ENCODE measurements at regions not wholly inside any gene's neighbourhood (a gene's known extent, or its start where the extent isn't known, plus 50 kb on each side); places are given as distances from the start of the nearest gene placed in this dataset.

GRCh38 chr9:102483651-102484050 lies 511.5 kb upstream of the CYLC2 start:
- no peak overlapping the region for H3K4me3 ChIP-seq (ENCODE audit: low read length in 2 of 2)
- no peak overlapping the region for H3K9ac ChIP-seq (ENCODE audit: low read depth, low read length, poor library complexity)
- no peak overlapping the region for H3K4ac ChIP-seq (ENCODE audit: low read length)
- no peak overlapping the region for H2BK5ac ChIP-seq (ENCODE audit: low read length)
- no peak overlapping the region for H3K27ac ChIP-seq (replicated peaks; ENCODE audit: low read length)
- H2BK15ac ChIP-seq (ENCODE audit: low read length): no peak overlapping the region
- H3K79me1 ChIP-seq (ENCODE audit: low read depth, low read length): no peaks in the 10 kb centered on the region
- H3K9me3 ChIP-seq (replicated peaks in 1 of 2; ENCODE audit: control insufficient read depth in 2 of 2, insufficient read depth in 1 of 2, low read depth in 1 of 2, low read length in 2 of 2): no peaks in the 10 kb centered on the region
- H2BK120ac ChIP-seq (ENCODE audit: low read depth, low read length): no peak overlapping the region
- H3K27me3 ChIP-seq (ENCODE audit: control insufficient read depth in 3 of 3, insufficient read depth in 3 of 3, low read depth in 1 of 3, low read length in 3 of 3): no peaks in the 10 kb centered on the region
- no peak overlapping the region for H2AFZ ChIP-seq (ENCODE audit: low read length)
- WGBS, 2 donors (ENCODE audit: extremely low coverage in 2 of 2, insufficient read length in 2 of 2, insufficient replicate concordance in 1 of 2): no CpG with 5 or more reads among the region's 1 CpG
- no peak overlapping the region for H4K91ac ChIP-seq (ENCODE audit: low read depth, low read length, poor library complexity)
- H3K36me3 ChIP-seq (replicated peaks in 1 of 2; ENCODE audit: control insufficient read depth in 2 of 2, insufficient read depth in 2 of 2, low read length in 2 of 2): peaks cover 0 to 2% of the 10 kb centered on the region in 2 donors
- no peak overlapping the region for H4K8ac ChIP-seq (ENCODE audit: low read depth, low read length)
- no peak overlapping the region for H3K18ac ChIP-seq (ENCODE audit: low read length)
- H2BK12ac ChIP-seq (ENCODE audit: low read length): no peak overlapping the region
- no peak overlapping the region for H3K23ac ChIP-seq (ENCODE audit: low read depth, low read length, poor library complexity)
- no peak overlapping the region for H3K4me2 ChIP-seq (ENCODE audit: insufficient read depth, low read length, poor library complexity, severe bottlenecking)
- H3K4me1 ChIP-seq (ENCODE audit: control insufficient read depth in 2 of 2, insufficient read depth in 1 of 2, low read depth in 1 of 2, low read length in 2 of 2): no peaks in the 10 kb centered on the region
- H3K14ac ChIP-seq (ENCODE audit: low read length): no peak overlapping the region
- DNase-seq (ENCODE audit: low spot score): no peak
- no peak overlapping the region for H2AK5ac ChIP-seq (ENCODE audit: low read depth, low read length)

DNA sequence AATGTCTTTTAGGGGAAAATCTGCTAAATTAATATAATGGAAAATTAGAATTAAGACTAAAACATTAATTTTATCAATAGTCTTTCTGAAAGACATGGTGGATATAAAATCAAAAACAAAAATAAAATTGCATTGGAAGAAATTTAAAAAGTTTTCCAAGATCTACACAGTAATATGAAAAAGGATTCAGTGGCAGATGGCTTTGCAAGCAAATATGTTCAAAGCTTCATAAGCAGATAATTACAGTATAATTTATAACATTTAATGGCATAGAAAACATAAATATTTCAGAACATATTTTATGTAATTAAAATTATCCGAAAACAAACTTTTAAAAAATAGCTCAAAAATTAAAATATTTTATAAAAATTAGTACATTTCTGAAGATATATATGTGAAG lies 512.4 kb upstream of the CYLC2 start:
- no peak overlapping the region for H2AK5ac ChIP-seq (ENCODE audit: low read depth, low read length)
- no peaks in the 10 kb centered on the region for H3K79me1 ChIP-seq (ENCODE audit: low read depth, low read length)
- no peak overlapping the region for H3K14ac ChIP-seq (ENCODE audit: low read length)
- no peak overlapping the region for H3K4me3 ChIP-seq (ENCODE audit: low read length in 2 of 2)
- H2BK12ac ChIP-seq (ENCODE audit: low read length): no peak overlapping the region
- H3K18ac ChIP-seq (ENCODE audit: low read length): no peak overlapping the region
- H3K23ac ChIP-seq (ENCODE audit: low read depth, low read length, poor library complexity): no peak overlapping the region
- no peak overlapping the region for H2BK120ac ChIP-seq (ENCODE audit: low read depth, low read length)
- no peaks in the 10 kb centered on the region for H3K4me1 ChIP-seq (ENCODE audit: control insufficient read depth in 2 of 2, insufficient read depth in 1 of 2, low read depth in 1 of 2, low read length in 2 of 2)
- no peak overlapping the region for H3K9ac ChIP-seq (ENCODE audit: low read depth, low read length, poor library complexity)
- no peak overlapping the region for H2BK15ac ChIP-seq (ENCODE audit: low read length)
- no peak overlapping the region for H2BK5ac ChIP-seq (ENCODE audit: low read length)
- H3K4me2 ChIP-seq (ENCODE audit: insufficient read depth, low read length, poor library complexity, severe bottlenecking): no peak overlapping the region
- H4K8ac ChIP-seq (ENCODE audit: low read depth, low read length): no peak overlapping the region
- no peak overlapping the region for H2AFZ ChIP-seq (ENCODE audit: low read length)
- no peak for DNase-seq (ENCODE audit: low spot score)
- H4K91ac ChIP-seq (ENCODE audit: low read depth, low read length, poor library complexity): no peak overlapping the region
- no peak overlapping the region for H3K4ac ChIP-seq (ENCODE audit: low read length)
- H3K36me3 ChIP-seq (replicated peaks in 1 of 2; ENCODE audit: control insufficient read depth in 2 of 2, insufficient read depth in 2 of 2, low read length in 2 of 2): peaks cover 0 to 2% of the 10 kb centered on the region in 2 donors
- no peaks in the 10 kb centered on the region for H3K27me3 ChIP-seq (ENCODE audit: control insufficient read depth in 3 of 3, insufficient read depth in 3 of 3, low read depth in 1 of 3, low read length in 3 of 3)
- H3K27ac ChIP-seq (replicated peaks; ENCODE audit: low read length): no peak overlapping the region
- no CpG with 5 or more reads among the region's 1 CpG for WGBS, 2 donors (ENCODE audit: extremely low coverage in 2 of 2, insufficient read length in 2 of 2, insufficient replicate concordance in 1 of 2)
- H3K9me3 ChIP-seq (replicated peaks in 1 of 2; ENCODE audit: control insufficient read depth in 2 of 2, insufficient read depth in 1 of 2, low read depth in 1 of 2, low read length in 2 of 2): no peaks in the 10 kb centered on the region

DNA sequence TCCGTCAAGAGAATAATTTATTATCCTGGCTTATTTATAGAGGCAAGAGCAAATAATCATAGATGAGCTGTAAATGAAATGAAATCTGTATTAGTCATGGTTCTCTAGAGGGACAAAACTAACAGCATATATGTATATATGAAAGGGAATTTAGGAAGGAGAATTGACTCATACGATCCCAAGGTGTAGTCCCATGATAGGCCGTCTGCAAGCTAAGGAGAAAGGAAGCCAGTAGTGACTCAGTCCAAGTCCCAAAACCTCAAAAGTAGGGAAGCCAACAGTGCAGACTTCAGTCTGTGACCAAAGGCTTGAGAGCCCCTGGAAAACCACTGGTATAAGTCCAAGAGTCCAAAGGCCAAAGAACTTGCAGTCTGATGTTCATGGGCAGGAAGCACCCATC lies 515.9 kb upstream of the CYLC2 start:
- Histone ChIP-seq H4K91ac (ENCODE audit: low read depth, low read length, poor library complexity) (no peak overlapping the region), H4K8ac (ENCODE audit: low read depth, low read length) (no peak overlapping the region), H2AK5ac (ENCODE audit: low read depth, low read length) (no peak overlapping the region), H3K36me3 (replicated peaks in 1 of 2; ENCODE audit: control insufficient read depth in 2 of 2, insufficient read depth in 2 of 2, low read length in 2 of 2) (no peaks in the 10 kb centered on the region), H3K27me3 (ENCODE audit: control insufficient read depth in 3 of 3, insufficient read depth in 3 of 3, low read depth in 1 of 3, low read length in 3 of 3) (no peaks in the 10 kb centered on the region), H2BK12ac (ENCODE audit: low read length) (no peak overlapping the region), H2BK5ac (ENCODE audit: low read length) (no peak overlapping the region), H3K4me1 (ENCODE audit: control insufficient read depth in 2 of 2, insufficient read depth in 1 of 2, low read depth in 1 of 2, low read length in 2 of 2) (no peaks in the 10 kb centered on the region), H3K4me3 (ENCODE audit: low read length in 2 of 2) (no peak overlapping the region), H2BK120ac (ENCODE audit: low read depth, low read length) (no peak overlapping the region), H3K4me2 (ENCODE audit: insufficient read depth, low read length, poor library complexity, severe bottlenecking) (no peak overlapping the region), H3K23ac (ENCODE audit: low read depth, low read length, poor library complexity) (no peak overlapping the region), H3K79me1 (ENCODE audit: low read depth, low read length) (no peaks in the 10 kb centered on the region), H2AFZ (ENCODE audit: low read length) (no peak overlapping the region), H3K9ac (ENCODE audit: low read depth, low read length, poor library complexity) (no peak overlapping the region), H3K18ac (ENCODE audit: low read length) (no peak overlapping the region), H3K27ac (replicated peaks; ENCODE audit: low read length) (no peak overlapping the region), H3K14ac (ENCODE audit: low read length) (no peak overlapping the region), H3K4ac (ENCODE audit: low read length) (no peak overlapping the region), H3K9me3 (replicated peaks in 1 of 2; ENCODE audit: control insufficient read depth in 2 of 2, insufficient read depth in 1 of 2, low read depth in 1 of 2, low read length in 2 of 2) (no peaks in the 10 kb centered on the region), H2BK15ac (ENCODE audit: low read length) (no peak overlapping the region)
- WGBS, 2 donors (ENCODE audit: extremely low coverage in 2 of 2, insufficient read length in 2 of 2, insufficient replicate concordance in 1 of 2): no CpG with 5 or more reads among the region's 3 CpGs
- no peak for DNase-seq (ENCODE audit: low spot score)

GRCh38 chr9:102474357-102474756 lies 520.8 kb upstream of the CYLC2 start:
- no peak overlapping the region for H2AFZ ChIP-seq (ENCODE audit: low read length)
- no peaks in the 10 kb centered on the region for H3K27me3 ChIP-seq (ENCODE audit: control insufficient read depth in 3 of 3, insufficient read depth in 3 of 3, low read depth in 1 of 3, low read length in 3 of 3)
- no peak overlapping the region for H3K4me2 ChIP-seq (ENCODE audit: insufficient read depth, low read length, poor library complexity, severe bottlenecking)
- H2BK12ac ChIP-seq (ENCODE audit: low read length): no peak overlapping the region
- no CpG with 5 or more reads among the region's 2 CpGs for WGBS, 2 donors (ENCODE audit: extremely low coverage in 2 of 2, insufficient read length in 2 of 2, insufficient replicate concordance in 1 of 2)
- DNase-seq (ENCODE audit: low spot score): no peak
- no peak overlapping the region for H3K4ac ChIP-seq (ENCODE audit: low read length)
- H2BK120ac ChIP-seq (ENCODE audit: low read depth, low read length): no peak overlapping the region
- H3K27ac ChIP-seq (replicated peaks; ENCODE audit: low read length): no peak overlapping the region
- no peak overlapping the region for H3K9ac ChIP-seq (ENCODE audit: low read depth, low read length, poor library complexity)
- H4K8ac ChIP-seq (ENCODE audit: low read depth, low read length): no peak overlapping the region
- H3K14ac ChIP-seq (ENCODE audit: low read length): no peak overlapping the region
- no peaks in the 10 kb centered on the region for H3K9me3 ChIP-seq (replicated peaks in 1 of 2; ENCODE audit: control insufficient read depth in 2 of 2, insufficient read depth in 1 of 2, low read depth in 1 of 2, low read length in 2 of 2)
- H3K4me1 ChIP-seq (ENCODE audit: control insufficient read depth in 2 of 2, insufficient read depth in 1 of 2, low read depth in 1 of 2, low read length in 2 of 2): no peaks in the 10 kb centered on the region
- H3K79me1 ChIP-seq (ENCODE audit: low read depth, low read length): no peaks in the 10 kb centered on the region
- no peak overlapping the region for H2BK5ac ChIP-seq (ENCODE audit: low read length)
- no peaks in the 10 kb centered on the region for H3K36me3 ChIP-seq (replicated peaks in 1 of 2; ENCODE audit: control insufficient read depth in 2 of 2, insufficient read depth in 2 of 2, low read length in 2 of 2)
- no peak overlapping the region for H2BK15ac ChIP-seq (ENCODE audit: low read length)
- H2AK5ac ChIP-seq (ENCODE audit: low read depth, low read length): no peak overlapping the region
- H3K18ac ChIP-seq (ENCODE audit: low read length): no peak overlapping the region
- H3K23ac ChIP-seq (ENCODE audit: low read depth, low read length, poor library complexity): no peak overlapping the region
- no peak overlapping the region for H3K4me3 ChIP-seq (ENCODE audit: low read length in 2 of 2)
- H4K91ac ChIP-seq (ENCODE audit: low read depth, low read length, poor library complexity): no peak overlapping the region

Measured in neuronal stem cell (in vitro differentiated cells).